KMS-11 (cell line): ENCODE measurements at regions not wholly inside any gene's neighbourhood (a gene's known extent, or its start where the extent isn't known, plus 50 kb on each side); places are given as distances from the start of the nearest gene placed in this dataset.
"Not testable (repeated sequence)": the region's sequence is repeated elsewhere in the genome, so short reads cannot be mapped to it uniquely, and the experiment has no call there.

Experiments used
- H2AFZ ChIP-seq: fragments of 200-600 bp; sonication (generic); 2 replicates; pipeline ENCODE4 v1.6.1; 2016; ENCODE audit warnings: antibody characterized with exemption, mixed run types, low read depth
- H3K27ac ChIP-seq: fragments of 200-600 bp; sonication (generic); 2 replicates; pipeline ENCODE4 v1.6.1; 2016; ENCODE audit warnings: mild to moderate bottlenecking, mixed run types
- H3K27me3 ChIP-seq: fragments of 200-600 bp; sonication (generic); 2 replicates; pipeline ENCODE4 v1.6.1; 2017; ENCODE audit warnings: mild to moderate bottlenecking, low read depth, mixed run types, moderate library complexity; ENCODE audit not compliant: insufficient read depth
- H3K36me3 ChIP-seq: fragments of 200-600 bp; sonication (generic); 2 replicates; pipeline ENCODE4 v1.6.1; 2017; ENCODE audit warnings: mild to moderate bottlenecking, mixed run types; ENCODE audit not compliant: insufficient read depth
- H3K4me1 ChIP-seq: fragments of 200-600 bp; sonication (generic); 2 replicates; pipeline ENCODE4 v1.6.1; 2016; ENCODE audit warnings: mild to moderate bottlenecking, low read depth, mixed run types; ENCODE audit not compliant: poor library complexity, severe bottlenecking
- H3K4me2 ChIP-seq: fragments of 200-600 bp; sonication (generic); 2 replicates; pipeline ENCODE4 v1.7.0; 2016; ENCODE audit warnings: mild to moderate bottlenecking, mixed run types
- H3K4me3 ChIP-seq: fragments of 200-600 bp; sonication (generic); IDR thresholded peaks from 2 replicates; pipeline ENCODE4 v1.6.1; 2017; ENCODE audit warnings: low read depth, low read length, mixed read lengths; ENCODE audit not compliant: insufficient read depth
- H3K79me2 ChIP-seq: fragments of 200-600 bp; sonication (generic); 2 replicates; pipeline ENCODE4 v1.6.1; 2016; ENCODE audit warnings: low read depth, mixed run types; ENCODE audit not compliant: insufficient read depth
- H3K9ac ChIP-seq: fragments of 200-600 bp; sonication (generic); 2 replicates; pipeline ENCODE4 v1.6.1; 2016; ENCODE audit warnings: mild to moderate bottlenecking, mixed run types
- H4K20me1 ChIP-seq: fragments of 200-600 bp; sonication (generic); 2 replicates; pipeline ENCODE4 v1.6.1; 2016; ENCODE audit warnings: mild to moderate bottlenecking, mixed run types; ENCODE audit not compliant: insufficient read depth
- TF ChIP-seq, protein P1 (sequence below): fragments of 200-600 bp; sonication (generic); conservative IDR thresholded peaks from 2 replicates; pipeline ENCODE4 v1.6.1; 2017; ENCODE audit warnings: low read depth, mild to moderate bottlenecking, antibody characterized with exemption, low read length, moderate library complexity, mixed read lengths

DNA sequence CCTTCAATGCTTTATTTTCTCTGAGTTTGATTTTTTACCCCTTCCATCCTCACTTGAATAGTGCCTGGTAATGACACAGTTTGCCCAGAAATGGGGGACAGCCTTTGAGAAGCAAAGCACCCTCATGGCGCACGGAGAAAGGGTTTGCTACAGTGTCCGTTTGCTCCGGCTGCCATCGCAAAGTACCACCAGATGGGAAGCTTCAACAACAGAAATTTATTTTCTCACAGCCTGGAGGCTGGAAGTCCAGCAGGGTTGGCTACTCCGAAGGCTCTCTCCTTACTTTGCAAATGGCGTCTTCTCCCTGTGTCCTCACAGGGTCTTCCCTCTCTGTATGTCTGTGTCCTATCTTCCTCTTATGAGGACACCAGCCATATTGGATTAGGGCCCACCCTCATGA, 327.7 kb upstream of the KAZN start:
- TF ChIP-seq, protein P1, sequence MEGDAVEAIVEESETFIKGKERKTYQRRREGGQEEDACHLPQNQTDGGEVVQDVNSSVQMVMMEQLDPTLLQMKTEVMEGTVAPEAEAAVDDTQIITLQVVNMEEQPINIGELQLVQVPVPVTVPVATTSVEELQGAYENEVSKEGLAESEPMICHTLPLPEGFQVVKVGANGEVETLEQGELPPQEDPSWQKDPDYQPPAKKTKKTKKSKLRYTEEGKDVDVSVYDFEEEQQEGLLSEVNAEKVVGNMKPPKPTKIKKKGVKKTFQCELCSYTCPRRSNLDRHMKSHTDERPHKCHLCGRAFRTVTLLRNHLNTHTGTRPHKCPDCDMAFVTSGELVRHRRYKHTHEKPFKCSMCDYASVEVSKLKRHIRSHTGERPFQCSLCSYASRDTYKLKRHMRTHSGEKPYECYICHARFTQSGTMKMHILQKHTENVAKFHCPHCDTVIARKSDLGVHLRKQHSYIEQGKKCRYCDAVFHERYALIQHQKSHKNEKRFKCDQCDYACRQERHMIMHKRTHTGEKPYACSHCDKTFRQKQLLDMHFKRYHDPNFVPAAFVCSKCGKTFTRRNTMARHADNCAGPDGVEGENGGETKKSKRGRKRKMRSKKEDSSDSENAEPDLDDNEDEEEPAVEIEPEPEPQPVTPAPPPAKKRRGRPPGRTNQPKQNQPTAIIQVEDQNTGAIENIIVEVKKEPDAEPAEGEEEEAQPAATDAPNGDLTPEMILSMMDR: no peak
- H3K36me3 ChIP-seq: no peaks in the 10 kb centered on the region
- no peaks in the 10 kb centered on the region for H4K20me1 ChIP-seq
- H3K4me1 ChIP-seq: no peaks in the 10 kb centered on the region
- no peak overlapping the region for H3K4me2 ChIP-seq
- no peak overlapping the region for H3K9ac ChIP-seq
- no peaks in the 10 kb centered on the region for H3K27me3 ChIP-seq
- no peak overlapping the region for H2AFZ ChIP-seq
- H3K79me2 ChIP-seq: no peaks in the 10 kb centered on the region
- H3K27ac ChIP-seq: no peak overlapping the region
- no peak overlapping the region for H3K4me3 ChIP-seq

DNA sequence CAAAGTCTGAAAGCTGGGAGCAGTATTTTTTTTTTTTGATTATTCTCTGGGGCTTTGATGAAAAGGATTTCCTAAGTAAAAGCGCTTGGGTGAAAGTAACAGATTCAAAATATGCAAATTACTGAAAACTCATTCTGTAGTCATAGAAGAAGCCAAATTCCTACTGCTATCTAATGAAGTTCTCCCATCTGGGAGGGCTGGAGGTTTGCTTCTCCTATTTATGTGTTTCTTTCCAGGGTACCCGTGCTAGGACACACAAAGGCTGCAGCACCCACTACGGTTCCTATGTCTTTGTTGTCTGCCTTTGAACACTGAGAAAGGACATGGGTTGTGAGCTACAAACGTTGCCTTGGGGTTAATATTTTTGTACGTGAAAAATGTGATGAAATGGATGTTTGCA, 324.7 kb upstream of the KAZN start:
- H3K27me3 ChIP-seq: no peaks in the 10 kb centered on the region
- TF ChIP-seq, protein P1: no peak
- no peaks in the 10 kb centered on the region for H3K36me3 ChIP-seq
- H3K4me1 ChIP-seq: no peaks in the 10 kb centered on the region
- H3K9ac ChIP-seq: no peak overlapping the region
- no peaks in the 10 kb centered on the region for H3K79me2 ChIP-seq
- no peaks in the 10 kb centered on the region for H4K20me1 ChIP-seq
- no peak overlapping the region for H3K4me3 ChIP-seq
- no peak overlapping the region for H3K27ac ChIP-seq
- H2AFZ ChIP-seq: no peak overlapping the region
- H3K4me2 ChIP-seq: no peak overlapping the region

DNA sequence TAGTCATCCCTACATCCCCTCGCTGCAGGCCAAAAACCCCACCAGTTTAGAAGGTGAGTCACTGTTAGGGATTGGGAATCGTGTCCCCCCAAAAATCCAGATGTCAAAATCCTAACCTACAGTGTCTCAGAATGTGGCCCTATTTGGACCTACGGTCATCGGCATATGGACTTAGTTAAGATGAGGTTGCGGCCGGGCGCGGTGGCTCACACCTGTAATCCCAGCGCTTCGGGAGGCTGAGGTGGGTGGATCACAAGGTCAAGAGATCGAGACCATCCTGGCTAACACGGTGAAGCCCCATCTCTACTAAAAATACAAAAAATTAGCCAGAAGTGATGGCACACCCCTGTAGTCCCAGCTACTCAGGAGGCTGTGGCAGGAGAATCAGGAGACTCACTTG, 318.6 kb upstream of the KAZN start:
- not testable (repeated sequence) for H3K4me3 ChIP-seq, H3K27me3 ChIP-seq, H3K4me1 ChIP-seq, H3K36me3 ChIP-seq, H4K20me1 ChIP-seq, H3K27ac ChIP-seq, H3K9ac ChIP-seq, H3K79me2 ChIP-seq, H3K4me2 ChIP-seq, H2AFZ ChIP-seq

DNA sequence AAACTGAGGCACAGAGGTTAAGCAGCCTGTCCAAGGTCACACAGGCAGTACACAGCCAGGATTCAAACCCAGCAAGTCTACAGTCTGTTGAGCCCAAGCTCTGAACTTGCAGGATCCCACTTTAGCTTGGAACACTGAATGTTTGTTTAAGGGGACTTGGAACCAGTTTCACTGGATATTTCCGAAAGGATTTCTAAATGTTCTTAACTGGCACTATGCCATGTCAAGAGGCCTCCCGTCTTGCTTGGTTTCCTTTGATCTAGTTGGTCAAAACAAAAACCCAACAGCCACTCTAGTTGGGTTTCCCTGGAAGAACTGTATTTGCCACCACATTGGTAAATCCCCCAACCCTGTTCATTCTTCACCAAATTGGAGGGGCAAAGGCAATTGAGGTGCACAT, 317.6 kb upstream of the KAZN start:
- H3K36me3 ChIP-seq: no peaks in the 10 kb centered on the region
- no peak overlapping the region for H3K4me3 ChIP-seq
- H3K4me1 ChIP-seq: no peaks in the 10 kb centered on the region
- TF ChIP-seq, protein P1: no peak
- no peaks in the 10 kb centered on the region for H3K27me3 ChIP-seq
- no peaks in the 10 kb centered on the region for H4K20me1 ChIP-seq
- H2AFZ ChIP-seq: no peak overlapping the region
- no peaks in the 10 kb centered on the region for H3K79me2 ChIP-seq
- no peak overlapping the region for H3K4me2 ChIP-seq
- no peak overlapping the region for H3K9ac ChIP-seq
- no peak overlapping the region for H3K27ac ChIP-seq

DNA sequence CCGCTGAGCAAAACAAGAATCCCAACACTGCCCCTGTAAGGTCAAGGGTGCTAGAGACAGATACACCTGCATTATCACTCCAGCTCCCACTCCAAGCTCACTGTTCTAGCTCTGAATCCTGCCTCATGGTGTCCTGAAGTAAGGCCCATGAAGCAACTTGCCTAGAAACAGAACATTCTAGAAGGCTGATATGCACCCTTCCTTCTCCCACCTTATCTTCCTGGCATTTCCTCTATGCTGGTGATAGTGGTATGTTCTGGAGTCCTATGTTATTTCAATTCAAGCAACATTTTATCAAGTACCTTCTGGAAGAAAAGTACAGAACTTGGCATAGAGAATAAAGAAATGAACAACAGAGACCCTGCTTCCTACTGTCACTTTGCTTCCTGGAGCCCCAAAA, 317.1 kb upstream of the KAZN start:
- H3K79me2 ChIP-seq: no peaks in the 10 kb centered on the region
- no peak overlapping the region for H3K4me3 ChIP-seq
- no peak overlapping the region for H3K4me2 ChIP-seq
- H3K27ac ChIP-seq: no peak overlapping the region
- no peaks in the 10 kb centered on the region for H3K27me3 ChIP-seq
- TF ChIP-seq, protein P1: no peak
- H3K9ac ChIP-seq: no peak overlapping the region
- H3K4me1 ChIP-seq: no peaks in the 10 kb centered on the region
- H3K36me3 ChIP-seq: no peaks in the 10 kb centered on the region
- no peak overlapping the region for H2AFZ ChIP-seq
- H4K20me1 ChIP-seq: no peaks in the 10 kb centered on the region
